Ishikawa (cell line): ENCODE measurements at regions not wholly inside any gene's neighbourhood (a gene's known extent, or its start where the extent isn't known, plus 50 kb on each side); places are given as distances from the start of the nearest gene placed in this dataset.

Experiments
- CEBPB ChIP-seq: IDR thresholded peaks from 2 replicates; pipeline ENCODE4 v1.6.1; 2012
- CREB1 ChIP-seq: IDR thresholded peaks from 2 replicates; pipeline ENCODE4 v1.6.1; 2012; ENCODE audit warnings: low read depth
- EGR1 ChIP-seq: IDR thresholded peaks from 2 replicates; pipeline ENCODE4 v1.6.1; 2012
- EP300 ChIP-seq: IDR thresholded peaks from 2 replicates; pipeline ENCODE4 v1.6.1; 2012; ENCODE audit warnings: borderline replicate concordance
- FOXM1 ChIP-seq: IDR thresholded peaks from 2 replicates; pipeline ENCODE4 v1.6.1; 2012; ENCODE audit warnings: low read depth, borderline replicate concordance
- NFIC ChIP-seq: IDR thresholded peaks from 2 replicates; pipeline ENCODE4 v1.6.1; 2012
- RAD21 ChIP-seq: IDR thresholded peaks from 2 replicates; pipeline ENCODE4 v1.6.1; 2012; ENCODE audit warnings: low read depth
- REST ChIP-seq: IDR thresholded peaks from 2 replicates; pipeline ENCODE4 v1.6.1; 2012; ENCODE audit warnings: low read depth, mild to moderate bottlenecking
- TAF1 ChIP-seq: IDR thresholded peaks from 2 replicates; pipeline ENCODE4 v1.6.1; 2012; ENCODE audit warnings: low read depth, mild to moderate bottlenecking
- TCF12 ChIP-seq: IDR thresholded peaks from 2 replicates; pipeline ENCODE4 v1.6.1; 2012; ENCODE audit warnings: low read depth
- TEAD4 ChIP-seq: IDR thresholded peaks from 2 replicates; pipeline ENCODE4 v1.6.1; 2012
- USF1 ChIP-seq: IDR thresholded peaks from 2 replicates; pipeline ENCODE4 v1.6.1; 2012
- YY1 ChIP-seq: IDR thresholded peaks from 2 replicates; pipeline ENCODE4 v1.6.1; 2012; ENCODE audit warnings: low read depth
- ZBTB7A ChIP-seq: IDR thresholded peaks from 2 replicates; pipeline ENCODE4 v1.6.1; 2012; ENCODE audit warnings: low read depth
- TF ChIP-seq, protein P1 (sequence below): IDR thresholded peaks from 2 replicates; pipeline ENCODE4 v1.6.1; 2012

GRCh38 chr2:236317938-236318396, 53.8 kb upstream of the ASB18 start:
- TF ChIP-seq TAF1 = no peak
- 0 out of 2 replicates have a peak, but pooled peaks have one; percentile 28 for TF ChIP-seq NFIC

DNA sequence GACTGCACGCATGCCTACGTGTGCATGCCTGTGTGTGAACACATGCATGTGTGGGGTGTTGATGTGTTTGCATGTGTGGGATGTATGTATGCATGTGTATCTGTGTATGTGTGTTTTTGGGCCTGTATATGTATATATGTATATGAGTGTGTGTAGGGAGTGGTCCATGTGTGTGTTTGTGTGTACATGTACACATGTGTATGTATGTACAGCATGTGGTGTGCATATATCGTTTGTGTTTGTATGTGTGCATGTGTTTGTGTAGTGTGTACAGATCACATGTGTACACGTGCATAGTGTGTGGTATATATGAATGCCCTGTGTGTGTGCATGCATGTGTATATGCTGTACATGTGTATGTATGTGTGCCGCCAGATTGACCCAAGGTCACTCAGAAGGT, 54.2 kb upstream of the ASB18 start:
- TF ChIP-seq CREB1 (no peak), YY1 (no peak), RAD21 (no peak), TEAD4 (no peak), CEBPB (no peak), NFIC (no peak), FOXM1 (no peak), TCF12 (no peak), TAF1 (no peak)

GRCh38 chr2:236319036-236319435, 54.8 kb upstream of the ASB18 start:
- TF ChIP-seq TCF12 (no peak), REST (no peak), TEAD4 (no peak)

GRCh38 chr2:236321415-236321814, 57.2 kb upstream of the ASB18 start:
- TF ChIP-seq YY1 = no peak
- TF ChIP-seq TEAD4 = no peak
- no peak for TF ChIP-seq NFIC
- TF ChIP-seq RAD21 = no peak
- TF ChIP-seq EP300 = no peak
- no peak for TF ChIP-seq CREB1
- no peak for TF ChIP-seq TCF12

DNA sequence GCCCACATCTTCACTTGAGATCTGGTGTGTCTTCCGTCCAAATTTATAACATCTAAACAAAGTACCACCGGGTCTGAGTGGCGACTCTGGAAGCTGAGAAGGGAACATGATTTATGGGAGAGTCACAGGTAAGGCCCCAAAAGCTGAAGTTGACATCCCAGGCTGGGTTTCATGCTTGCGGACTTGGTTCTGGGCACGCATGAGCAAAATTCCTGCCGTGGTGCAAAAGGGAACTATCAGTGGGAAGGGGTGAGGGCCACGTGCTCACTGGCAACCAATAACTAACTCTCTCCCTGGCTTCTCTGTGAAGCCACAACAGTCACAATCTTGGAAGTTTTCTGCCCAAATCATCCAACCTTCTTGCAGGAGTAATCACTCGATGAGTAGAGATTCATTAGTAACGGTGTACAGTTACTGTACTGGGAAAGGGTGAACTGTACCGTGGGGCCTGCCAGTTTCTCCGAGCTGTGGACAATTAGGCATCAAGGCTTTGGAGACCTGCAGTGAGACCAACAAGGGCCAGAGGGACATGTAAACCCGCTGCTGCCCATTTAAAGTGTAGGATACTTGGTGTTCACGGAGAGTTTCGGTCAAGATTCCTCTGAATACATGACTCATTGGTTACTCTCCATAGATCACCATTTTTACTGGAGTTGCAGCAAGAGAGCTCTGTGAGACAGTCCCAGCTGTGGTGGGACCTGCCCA, 69.4 kb upstream of the ASB18 start:
- TF ChIP-seq ZBTB7A (no peak), USF1 (no peak), TAF1 (no peak), CREB1 (no peak), YY1 (no peak), FOXM1 (no peak)

- no peak for TF ChIP-seq YY1
- TF ChIP-seq CEBPB = no peak
- TF ChIP-seq, protein P1, sequence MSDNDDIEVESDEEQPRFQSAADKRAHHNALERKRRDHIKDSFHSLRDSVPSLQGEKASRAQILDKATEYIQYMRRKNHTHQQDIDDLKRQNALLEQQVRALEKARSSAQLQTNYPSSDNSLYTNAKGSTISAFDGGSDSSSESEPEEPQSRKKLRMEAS = no peak
- TF ChIP-seq TCF12 = no peak
- no peak for TF ChIP-seq FOXM1
- TF ChIP-seq EP300 = no peak
- no peak for TF ChIP-seq EGR1
- TF ChIP-seq ZBTB7A = no peak
- TF ChIP-seq TEAD4 = no peak
- no peak for TF ChIP-seq USF1
- no peak for TF ChIP-seq NFIC
- no peak for TF ChIP-seq CREB1
- no peak for TF ChIP-seq TAF1
- TF ChIP-seq REST = no peak
- no peak for TF ChIP-seq RAD21
Observed at GRCh38 chr2:236334122-236334876, 70.1 kb upstream of the ASB18 start.
